WTC11 (cell line): ENCODE measurements at regions not wholly inside any gene's neighbourhood (a gene's known extent, or its start where the extent isn't known, plus 50 kb on each side); places are given as distances from the start of the nearest gene placed in this dataset.

Source experiments
- ATAC-seq: fragments of 200-7000 bp; cut with Tn5 transposase; 2 replicates; pipeline ENCODE4 v1.10.0; 2021; ENCODE audit warnings: mild to moderate bottlenecking, moderate library complexity
- CTCF ChIA-PET: fragments of 300-600 bp; sonication (Branson Sonifier 250); formaldehyde crosslinking; loops from one replicate; lab custom pipeline; 2021; ENCODE audit warnings: antibody characterized with exemption; lab: Charles Lee
- POLR2A ChIA-PET: fragments of 350-600 bp; sonication (Branson Sonifier 250); formaldehyde crosslinking; loops from one replicate; lab custom pipeline; 2021; ENCODE audit warnings: antibody characterized with exemption; lab: Charles Lee
- DNase-seq: peaks from one replicate; pipeline ENCODE4 v3.0.0; 2021; ENCODE audit warnings: low spot score
- H3K27ac Mint-ChIP-seq: 2 replicates; pipeline ENCODE4 v1.8.0; 2021; ENCODE audit warnings: mixed read lengths
- H3K27me3 Mint-ChIP-seq: 2 replicates; pipeline ENCODE4 v1.8.0; 2021; ENCODE audit warnings: low read depth, mild to moderate bottlenecking, moderate library complexity, mixed read lengths
- H3K36me3 Mint-ChIP-seq: 2 replicates; pipeline ENCODE4 v1.8.0; 2021; ENCODE audit warnings: mixed read lengths
- H3K4me1 Mint-ChIP-seq: 2 replicates; pipeline ENCODE4 v1.8.0; 2022; ENCODE audit warnings: mixed read lengths
- H3K4me3 Mint-ChIP-seq: 2 replicates; pipeline ENCODE4 v1.8.0; 2021; ENCODE audit warnings: mild to moderate bottlenecking, moderate library complexity, mixed read lengths
- H3K9me3 Mint-ChIP-seq: 2 replicates; pipeline ENCODE4 v1.8.0; 2021; ENCODE audit warnings: mixed read lengths
- ATF1 ChIP-seq: sonication (generic); formaldehyde crosslinking; IDR thresholded peaks from 2 replicates; pipeline ENCODE4 v1.8.1; 2023; ENCODE audit warnings: mild to moderate bottlenecking, moderate library complexity, missing genetic modification reagents
- CREM ChIP-seq: sonication (generic); formaldehyde crosslinking; IDR thresholded peaks from 2 replicates; pipeline ENCODE4 v1.8.1; 2022; ENCODE audit warnings: mild to moderate bottlenecking, missing genetic modification reagents, moderate library complexity
- HMGA2 ChIP-seq: fragments of 250-450 bp; sonication (Bioruptor Pico); IDR thresholded peaks from 2 replicates; pipeline ENCODE4 v1.4.0; 2021; ENCODE audit warnings: mild to moderate bottlenecking, moderate library complexity
- HMGXB4 ChIP-seq: sonication (generic); formaldehyde crosslinking; IDR thresholded peaks from 2 replicates; pipeline ENCODE4 v1.8.1; 2023; ENCODE audit warnings: mild to moderate bottlenecking, moderate library complexity, missing genetic modification reagents
- IRF2 ChIP-seq: sonication (generic); formaldehyde crosslinking; IDR thresholded peaks from 2 replicates; pipeline ENCODE4 v1.8.0; 2022; ENCODE audit warnings: low read depth, missing genetic modification reagents, borderline replicate concordance
- KAT7 ChIP-seq: sonication (generic); formaldehyde crosslinking; IDR thresholded peaks from 2 replicates; pipeline ENCODE4 v1.8.1; 2023; ENCODE audit warnings: missing genetic modification reagents, mild to moderate bottlenecking, borderline replicate concordance
- OVOL2 ChIP-seq: fragments of 250-450 bp; sonication (Bioruptor Pico); IDR thresholded peaks from 2 replicates; pipeline ENCODE4 v1.9.0; 2021; ENCODE audit warnings: mild to moderate bottlenecking, borderline replicate concordance
- RORB ChIP-seq: fragments of 250-450 bp; sonication (Bioruptor Pico); IDR thresholded peaks from 2 replicates; pipeline ENCODE4 v1.9.0; 2021; ENCODE audit warnings: mild to moderate bottlenecking
- SMAD3 ChIP-seq: sonication (generic); formaldehyde crosslinking; IDR thresholded peaks from 2 replicates; pipeline ENCODE4 v1.8.0; 2022; ENCODE audit warnings: missing genetic modification reagents, mild to moderate bottlenecking, borderline replicate concordance
- ZMAT4 ChIP-seq: fragments of 250-450 bp; sonication (Bioruptor Pico); IDR thresholded peaks from 2 replicates; pipeline ENCODE4 v1.9.0; 2021; ENCODE audit warnings: mild to moderate bottlenecking
- ZNF121 ChIP-seq: sonication (generic); formaldehyde crosslinking; IDR thresholded peaks from 2 replicates; pipeline ENCODE4 v1.8.0; 2023; ENCODE audit warnings: missing genetic modification reagents
- ZNF263 ChIP-seq: sonication (generic); formaldehyde crosslinking; IDR thresholded peaks from 2 replicates; pipeline ENCODE4 v1.8.1; 2022; ENCODE audit warnings: low read depth, mild to moderate bottlenecking, moderate library complexity, missing genetic modification reagents
- ZNF396 ChIP-seq: fragments of 250-450 bp; sonication (Bioruptor Pico); IDR thresholded peaks from 2 replicates; pipeline ENCODE4 v1.8.0; 2021; ENCODE audit warnings: mild to moderate bottlenecking, moderate library complexity, borderline replicate concordance
- TF ChIP-seq, protein P1 (sequence below): sonication (generic); formaldehyde crosslinking; IDR thresholded peaks from 2 replicates; pipeline ENCODE4 v1.8.0; 2022; ENCODE audit warnings: mild to moderate bottlenecking, missing genetic modification reagents
- TF ChIP-seq, protein P2 (sequence below): fragments of 250-450 bp; sonication (Bioruptor Pico); IDR thresholded peaks from 2 replicates; pipeline ENCODE4 v1.9.0; 2021; ENCODE audit warnings: moderate library complexity, mild to moderate bottlenecking, inconsistent platforms, borderline replicate concordance
- TF ChIP-seq, protein P3 (sequence below): fragments of 250-450 bp; sonication (Bioruptor Pico); IDR thresholded peaks from 2 replicates; pipeline ENCODE4 v1.9.0; 2021; ENCODE audit warnings: mild to moderate bottlenecking, borderline replicate concordance
- TF ChIP-seq, protein P4 (sequence below): sonication (generic); formaldehyde crosslinking; conservative IDR thresholded peaks from 2 replicates; pipeline ENCODE4 v1.8.1; 2023; ENCODE audit warnings: mild to moderate bottlenecking, low read depth, missing genetic modification reagents, moderate library complexity
- TF ChIP-seq, protein P5 (sequence below): sonication (generic); formaldehyde crosslinking; IDR thresholded peaks from 2 replicates; pipeline ENCODE4 v1.8.0; 2023; ENCODE audit warnings: missing genetic modification reagents, mild to moderate bottlenecking, borderline replicate concordance
- TF ChIP-seq, protein P6 (sequence below): sonication (generic); formaldehyde crosslinking; IDR thresholded peaks from 2 replicates; pipeline ENCODE4 v1.8.1; 2023; ENCODE audit warnings: mild to moderate bottlenecking, missing genetic modification reagents, moderate library complexity
- TF ChIP-seq, protein P7 (sequence below): sonication (generic); formaldehyde crosslinking; IDR thresholded peaks from 2 replicates; pipeline ENCODE4 v1.8.1; 2023; ENCODE audit warnings: mild to moderate bottlenecking, missing genetic modification reagents, moderate library complexity

DNA sequence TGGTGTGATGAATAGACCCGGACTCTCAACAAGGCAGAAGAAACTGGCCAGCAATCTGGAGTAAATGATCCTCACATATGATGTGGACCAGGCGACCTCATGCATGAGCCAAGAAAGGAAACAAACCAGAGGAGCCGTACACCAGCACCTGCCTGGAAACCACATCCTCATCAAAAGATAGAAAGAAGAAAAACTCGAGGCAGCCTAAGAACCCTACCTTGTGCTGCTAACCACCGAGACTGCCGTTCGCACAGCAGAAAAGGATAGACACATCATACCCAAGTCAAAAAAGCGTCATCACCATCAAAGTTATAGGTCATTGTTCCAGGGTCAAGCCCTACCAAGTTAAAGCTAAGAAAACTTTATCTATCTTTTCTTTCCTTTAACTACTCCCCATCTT lies 66.7 kb downstream of the RESF1 start:
- H3K27ac Mint-ChIP-seq, result no peak overlapping the region; the same call in 1 of the 2 replicates
- TF ChIP-seq, protein P1, sequence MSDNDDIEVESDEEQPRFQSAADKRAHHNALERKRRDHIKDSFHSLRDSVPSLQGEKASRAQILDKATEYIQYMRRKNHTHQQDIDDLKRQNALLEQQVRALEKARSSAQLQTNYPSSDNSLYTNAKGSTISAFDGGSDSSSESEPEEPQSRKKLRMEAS, result no peak
- TF ChIP-seq, protein P2, sequence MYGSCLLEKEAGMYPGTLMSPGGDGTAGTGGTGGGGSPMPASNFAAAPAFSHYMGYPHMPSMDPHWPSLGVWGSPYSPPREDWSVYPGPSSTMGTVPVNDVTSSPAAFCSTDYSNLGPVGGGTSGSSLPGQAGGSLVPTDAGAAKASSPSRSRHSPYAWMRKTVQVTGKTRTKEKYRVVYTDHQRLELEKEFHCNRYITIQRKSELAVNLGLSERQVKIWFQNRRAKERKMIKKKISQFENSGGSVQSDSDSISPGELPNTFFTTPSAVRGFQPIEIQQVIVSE, result no peak
- TF ChIP-seq CREM (no peak), OVOL2 (CRISPR knock-in tag) (no peak), ZMAT4 (CRISPR knock-in tag) (no peak), KAT7 (no peak), HMGXB4 (CRISPR knock-in tag) (no peak), IRF2 (CRISPR knock-in tag) (no peak), HMGA2 (no peak), RORB (no peak), SMAD3 (no peak), ZNF263 (CRISPR knock-in tag) (no peak), ZNF121 (CRISPR knock-in tag) (no peak), ATF1 (CRISPR knock-in tag) (no peak), ZNF396 (CRISPR knock-in tag) (no peak)
- TF ChIP-seq, protein P3, sequence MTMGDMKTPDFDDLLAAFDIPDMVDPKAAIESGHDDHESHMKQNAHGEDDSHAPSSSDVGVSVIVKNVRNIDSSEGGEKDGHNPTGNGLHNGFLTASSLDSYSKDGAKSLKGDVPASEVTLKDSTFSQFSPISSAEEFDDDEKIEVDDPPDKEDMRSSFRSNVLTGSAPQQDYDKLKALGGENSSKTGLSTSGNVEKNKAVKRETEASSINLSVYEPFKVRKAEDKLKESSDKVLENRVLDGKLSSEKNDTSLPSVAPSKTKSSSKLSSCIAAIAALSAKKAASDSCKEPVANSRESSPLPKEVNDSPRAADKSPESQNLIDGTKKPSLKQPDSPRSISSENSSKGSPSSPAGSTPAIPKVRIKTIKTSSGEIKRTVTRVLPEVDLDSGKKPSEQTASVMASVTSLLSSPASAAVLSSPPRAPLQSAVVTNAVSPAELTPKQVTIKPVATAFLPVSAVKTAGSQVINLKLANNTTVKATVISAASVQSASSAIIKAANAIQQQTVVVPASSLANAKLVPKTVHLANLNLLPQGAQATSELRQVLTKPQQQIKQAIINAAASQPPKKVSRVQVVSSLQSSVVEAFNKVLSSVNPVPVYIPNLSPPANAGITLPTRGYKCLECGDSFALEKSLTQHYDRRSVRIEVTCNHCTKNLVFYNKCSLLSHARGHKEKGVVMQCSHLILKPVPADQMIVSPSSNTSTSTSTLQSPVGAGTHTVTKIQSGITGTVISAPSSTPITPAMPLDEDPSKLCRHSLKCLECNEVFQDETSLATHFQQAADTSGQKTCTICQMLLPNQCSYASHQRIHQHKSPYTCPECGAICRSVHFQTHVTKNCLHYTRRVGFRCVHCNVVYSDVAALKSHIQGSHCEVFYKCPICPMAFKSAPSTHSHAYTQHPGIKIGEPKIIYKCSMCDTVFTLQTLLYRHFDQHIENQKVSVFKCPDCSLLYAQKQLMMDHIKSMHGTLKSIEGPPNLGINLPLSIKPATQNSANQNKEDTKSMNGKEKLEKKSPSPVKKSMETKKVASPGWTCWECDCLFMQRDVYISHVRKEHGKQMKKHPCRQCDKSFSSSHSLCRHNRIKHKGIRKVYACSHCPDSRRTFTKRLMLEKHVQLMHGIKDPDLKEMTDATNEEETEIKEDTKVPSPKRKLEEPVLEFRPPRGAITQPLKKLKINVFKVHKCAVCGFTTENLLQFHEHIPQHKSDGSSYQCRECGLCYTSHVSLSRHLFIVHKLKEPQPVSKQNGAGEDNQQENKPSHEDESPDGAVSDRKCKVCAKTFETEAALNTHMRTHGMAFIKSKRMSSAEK, result no peak
- TF ChIP-seq, protein P4, sequence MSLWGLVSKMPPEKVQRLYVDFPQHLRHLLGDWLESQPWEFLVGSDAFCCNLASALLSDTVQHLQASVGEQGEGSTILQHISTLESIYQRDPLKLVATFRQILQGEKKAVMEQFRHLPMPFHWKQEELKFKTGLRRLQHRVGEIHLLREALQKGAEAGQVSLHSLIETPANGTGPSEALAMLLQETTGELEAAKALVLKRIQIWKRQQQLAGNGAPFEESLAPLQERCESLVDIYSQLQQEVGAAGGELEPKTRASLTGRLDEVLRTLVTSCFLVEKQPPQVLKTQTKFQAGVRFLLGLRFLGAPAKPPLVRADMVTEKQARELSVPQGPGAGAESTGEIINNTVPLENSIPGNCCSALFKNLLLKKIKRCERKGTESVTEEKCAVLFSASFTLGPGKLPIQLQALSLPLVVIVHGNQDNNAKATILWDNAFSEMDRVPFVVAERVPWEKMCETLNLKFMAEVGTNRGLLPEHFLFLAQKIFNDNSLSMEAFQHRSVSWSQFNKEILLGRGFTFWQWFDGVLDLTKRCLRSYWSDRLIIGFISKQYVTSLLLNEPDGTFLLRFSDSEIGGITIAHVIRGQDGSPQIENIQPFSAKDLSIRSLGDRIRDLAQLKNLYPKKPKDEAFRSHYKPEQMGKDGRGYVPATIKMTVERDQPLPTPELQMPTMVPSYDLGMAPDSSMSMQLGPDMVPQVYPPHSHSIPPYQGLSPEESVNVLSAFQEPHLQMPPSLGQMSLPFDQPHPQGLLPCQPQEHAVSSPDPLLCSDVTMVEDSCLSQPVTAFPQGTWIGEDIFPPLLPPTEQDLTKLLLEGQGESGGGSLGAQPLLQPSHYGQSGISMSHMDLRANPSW (CRISPR knock-in tag), result no peak
- TF ChIP-seq, protein P5, sequence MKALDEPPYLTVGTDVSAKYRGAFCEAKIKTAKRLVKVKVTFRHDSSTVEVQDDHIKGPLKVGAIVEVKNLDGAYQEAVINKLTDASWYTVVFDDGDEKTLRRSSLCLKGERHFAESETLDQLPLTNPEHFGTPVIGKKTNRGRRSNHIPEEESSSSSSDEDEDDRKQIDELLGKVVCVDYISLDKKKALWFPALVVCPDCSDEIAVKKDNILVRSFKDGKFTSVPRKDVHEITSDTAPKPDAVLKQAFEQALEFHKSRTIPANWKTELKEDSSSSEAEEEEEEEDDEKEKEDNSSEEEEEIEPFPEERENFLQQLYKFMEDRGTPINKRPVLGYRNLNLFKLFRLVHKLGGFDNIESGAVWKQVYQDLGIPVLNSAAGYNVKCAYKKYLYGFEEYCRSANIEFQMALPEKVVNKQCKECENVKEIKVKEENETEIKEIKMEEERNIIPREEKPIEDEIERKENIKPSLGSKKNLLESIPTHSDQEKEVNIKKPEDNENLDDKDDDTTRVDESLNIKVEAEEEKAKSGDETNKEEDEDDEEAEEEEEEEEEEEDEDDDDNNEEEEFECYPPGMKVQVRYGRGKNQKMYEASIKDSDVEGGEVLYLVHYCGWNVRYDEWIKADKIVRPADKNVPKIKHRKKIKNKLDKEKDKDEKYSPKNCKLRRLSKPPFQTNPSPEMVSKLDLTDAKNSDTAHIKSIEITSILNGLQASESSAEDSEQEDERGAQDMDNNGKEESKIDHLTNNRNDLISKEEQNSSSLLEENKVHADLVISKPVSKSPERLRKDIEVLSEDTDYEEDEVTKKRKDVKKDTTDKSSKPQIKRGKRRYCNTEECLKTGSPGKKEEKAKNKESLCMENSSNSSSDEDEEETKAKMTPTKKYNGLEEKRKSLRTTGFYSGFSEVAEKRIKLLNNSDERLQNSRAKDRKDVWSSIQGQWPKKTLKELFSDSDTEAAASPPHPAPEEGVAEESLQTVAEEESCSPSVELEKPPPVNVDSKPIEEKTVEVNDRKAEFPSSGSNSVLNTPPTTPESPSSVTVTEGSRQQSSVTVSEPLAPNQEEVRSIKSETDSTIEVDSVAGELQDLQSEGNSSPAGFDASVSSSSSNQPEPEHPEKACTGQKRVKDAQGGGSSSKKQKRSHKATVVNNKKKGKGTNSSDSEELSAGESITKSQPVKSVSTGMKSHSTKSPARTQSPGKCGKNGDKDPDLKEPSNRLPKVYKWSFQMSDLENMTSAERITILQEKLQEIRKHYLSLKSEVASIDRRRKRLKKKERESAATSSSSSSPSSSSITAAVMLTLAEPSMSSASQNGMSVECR (CRISPR knock-in tag), result no peak
- TF ChIP-seq, protein P6, sequence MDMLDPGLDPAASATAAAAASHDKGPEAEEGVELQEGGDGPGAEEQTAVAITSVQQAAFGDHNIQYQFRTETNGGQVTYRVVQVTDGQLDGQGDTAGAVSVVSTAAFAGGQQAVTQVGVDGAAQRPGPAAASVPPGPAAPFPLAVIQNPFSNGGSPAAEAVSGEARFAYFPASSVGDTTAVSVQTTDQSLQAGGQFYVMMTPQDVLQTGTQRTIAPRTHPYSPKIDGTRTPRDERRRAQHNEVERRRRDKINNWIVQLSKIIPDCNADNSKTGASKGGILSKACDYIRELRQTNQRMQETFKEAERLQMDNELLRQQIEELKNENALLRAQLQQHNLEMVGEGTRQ (CRISPR knock-in tag), result no peak
- TF ChIP-seq, protein P7, sequence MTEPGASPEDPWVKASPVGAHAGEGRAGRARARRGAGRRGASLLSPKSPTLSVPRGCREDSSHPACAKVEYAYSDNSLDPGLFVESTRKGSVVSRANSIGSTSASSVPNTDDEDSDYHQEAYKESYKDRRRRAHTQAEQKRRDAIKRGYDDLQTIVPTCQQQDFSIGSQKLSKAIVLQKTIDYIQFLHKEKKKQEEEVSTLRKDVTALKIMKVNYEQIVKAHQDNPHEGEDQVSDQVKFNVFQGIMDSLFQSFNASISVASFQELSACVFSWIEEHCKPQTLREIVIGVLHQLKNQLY (CRISPR knock-in tag), result no peak
- H3K4me1 Mint-ChIP-seq, result peaks cover 61% of the 10 kb centered on the region
- ATAC-seq (no peak), DNase-seq (no peak)
- H3K27me3 Mint-ChIP-seq, result no peaks in the 10 kb centered on the region
- H3K9me3 Mint-ChIP-seq, result peaks cover 20% of the 10 kb centered on the region
- H3K36me3 Mint-ChIP-seq, result peaks cover 11% of the 10 kb centered on the region
- H3K4me3 Mint-ChIP-seq, result no peak overlapping the region
- CTCF ChIA-PET, result no interaction called here
- POLR2A ChIA-PET, result interaction anchor here (0.6 to 0.7 kb wide), 2 partner anchors 17 to 179 kb away, joined by 3 read pairs; no protein-coding TSS in a partner anchor
